Activated CD4-positive, alpha-beta T cell treated with anti-CD3 and anti-CD28 coated beads, Interleukin-10, Interleukin-2, amounts not matched to agents 100 ng/mL and 50 ng/mL, durations not matched to agents 16 hours and 8 hours (primary cell): ENCODE measurements at regions not wholly inside any gene's neighbourhood (a gene's known extent, or its start where the extent isn't known, plus 50 kb on each side); places are given as distances from the start of the nearest gene placed in this dataset.
A peak's percentile ranks its signal among the peaks of the same experiment; 100 is the strongest.

Source experiments
- DNase-seq: peaks from one replicate; pipeline ENCODE4 v3.0.0-alpha.2; 2020

GRCh38 chrX:42725196-42725595, 52.8 kb downstream of the PPP1R2C start:
- no peak for DNase-seq

GRCh38 chrX:42720209-42720608, 57.8 kb downstream of the PPP1R2C start:
- no peak for DNase-seq

GRCh38 chrX:42715701-42716262, 62.2 kb downstream of the PPP1R2C start:
- no peak for DNase-seq

GRCh38 chrX:42714981-42715700, 62.8 kb downstream of the PPP1R2C start:
- DNase-seq: peak; percentile 39

- DNase-seq: no peak
Observed at GRCh38 chrX:42710452-42710851, 67.5 kb downstream of the PPP1R2C start.

GRCh38 chrX:42708222-42708621, 69.7 kb downstream of the PPP1R2C start:
- DNase-seq: no peak

- no peak for DNase-seq
Observed at GRCh38 chrX:42707742-42708141, 70.2 kb downstream of the PPP1R2C start.

- peak; percentile 1 for DNase-seq
Observed at GRCh38 chrX:42704454-42704853, 73.5 kb downstream of the PPP1R2C start.

GRCh38 chrX:42697544-42697943, 80.4 kb downstream of the PPP1R2C start:
- no peak for DNase-seq

- DNase-seq: no peak
Observed at GRCh38 chrX:42696536-42697124, 81.3 kb downstream of the PPP1R2C start.

GRCh38 chrX:42695800-42696358, 82.1 kb downstream of the PPP1R2C start:
- no peak for DNase-seq

- peak; percentile 25 for DNase-seq
Observed at GRCh38 chrX:42694260-42694815, 83.6 kb downstream of the PPP1R2C start.

- no peak for DNase-seq
Observed at GRCh38 chrX:42691196-42691595, 86.8 kb downstream of the PPP1R2C start.

- no peak for DNase-seq
Observed at GRCh38 chrX:42686706-42687105, 91.3 kb downstream of the PPP1R2C start.

GRCh38 chrX:42686296-42686695, 91.7 kb downstream of the PPP1R2C start:
- no peak for DNase-seq

- no peak for DNase-seq
Observed at GRCh38 chrX:42684065-42684464, 93.9 kb downstream of the PPP1R2C start.

- DNase-seq: no peak
Observed at GRCh38 chrX:42680666-42681065, 97.3 kb downstream of the PPP1R2C start.

GRCh38 chrX:42678133-42678532, 99.8 kb downstream of the PPP1R2C start:
- DNase-seq: no peak

- DNase-seq: no peak
Observed at GRCh38 chrX:42673301-42673810, 104.6 kb downstream of the PPP1R2C start.

GRCh38 chrX:42664680-42665079, 113.3 kb downstream of the PPP1R2C start:
- DNase-seq: no peak

- no peak for DNase-seq
Observed at GRCh38 chrX:42628471-42628870, 149.5 kb downstream of the PPP1R2C start.

GRCh38 chrX:42627891-42628290, 150.1 kb downstream of the PPP1R2C start:
- no peak for DNase-seq

- no peak for DNase-seq
Observed at GRCh38 chrX:42624524-42624923, 153.4 kb downstream of the PPP1R2C start.

GRCh38 chrX:42619068-42619467, 158.9 kb downstream of the PPP1R2C start:
- DNase-seq: no peak
